T-helper 2 cell (primary cell): ENCODE measurements at regions not wholly inside any gene's neighbourhood (a gene's known extent, or its start where the extent isn't known, plus 50 kb on each side); places are given as distances from the start of the nearest gene placed in this dataset.
"Not testable (repeated sequence)": the region's sequence is repeated elsewhere in the genome, so short reads cannot be mapped to it uniquely, and the experiment has no call there.

Experiments
- DNase-seq, 5 experiments: peaks; one replicate each; pipeline versions ENCODE4 v3.0.0 to v3.0.0-alpha.2; 2012 to 2022

GRCh38 chr11:38842991-38843390 lies 2245.0 kb upstream of the RAG2 start:
- DNase-seq, result no peak

- no peak for DNase-seq
These were observed 2241.0 kb upstream of the RAG2 start for GRCh38 chr11:38839071-38839470.

GRCh38 chr11:38835966-38836365 lies 2237.9 kb upstream of the RAG2 start:
- no peak for DNase-seq

GRCh38 chr11:38824573-38824972 lies 2226.5 kb upstream of the RAG2 start:
- no peak for DNase-seq

- DNase-seq, result not testable (repeated sequence)
These were observed 2223.8 kb upstream of the RAG2 start for GRCh38 chr11:38821786-38822185.

GRCh38 chr11:38819981-38820380 lies 2221.9 kb upstream of the RAG2 start:
- DNase-seq, result no peak

- no peak for DNase-seq
These were observed 2220.7 kb upstream of the RAG2 start for GRCh38 chr11:38818720-38819119.

GRCh38 chr11:38814670-38815069 lies 2216.6 kb upstream of the RAG2 start:
- no peak for DNase-seq

- DNase-seq, result no peak
These were observed 2211.5 kb upstream of the RAG2 start for GRCh38 chr11:38809521-38809920.

GRCh38 chr11:38796281-38796680 lies 2198.2 kb upstream of the RAG2 start:
- DNase-seq, result no peak

GRCh38 chr11:38795027-38795426 lies 2197.0 kb upstream of the RAG2 start:
- no peak for DNase-seq

- peak in 1 of 5 experiments; percentile 45 for DNase-seq
These were observed 2193.4 kb upstream of the RAG2 start for GRCh38 chr11:38791346-38791961.

- DNase-seq, result no peak
These were observed 2190.5 kb upstream of the RAG2 start for GRCh38 chr11:38788561-38788960.

- DNase-seq, result no peak
These were observed 2186.1 kb upstream of the RAG2 start for GRCh38 chr11:38784164-38784563.

GRCh38 chr11:38766796-38767195 lies 2168.8 kb upstream of the RAG2 start:
- DNase-seq, result no peak

- DNase-seq, result no peak
These were observed 2161.4 kb upstream of the RAG2 start for GRCh38 chr11:38759394-38759793.

GRCh38 chr11:38756537-38756936 lies 2158.5 kb upstream of the RAG2 start:
- no peak for DNase-seq

GRCh38 chr11:38751421-38751820 lies 2153.4 kb upstream of the RAG2 start:
- DNase-seq, result no peak

- DNase-seq, result not testable (repeated sequence)
These were observed 2148.5 kb upstream of the RAG2 start for GRCh38 chr11:38746516-38746915.

GRCh38 chr11:38723361-38723760 lies 2125.3 kb upstream of the RAG2 start:
- no peak for DNase-seq

- no peak for DNase-seq
These were observed 2123.7 kb upstream of the RAG2 start for GRCh38 chr11:38721586-38722315.

GRCh38 chr11:38718659-38719058 lies 2120.6 kb upstream of the RAG2 start:
- no peak for DNase-seq

GRCh38 chr11:38718049-38718448 lies 2120.0 kb upstream of the RAG2 start:
- no peak for DNase-seq

GRCh38 chr11:38711110-38711509 lies 2113.1 kb upstream of the RAG2 start:
- no peak for DNase-seq

GRCh38 chr11:38710262-38710661 lies 2112.2 kb upstream of the RAG2 start:
- no peak for DNase-seq
